SK-N-SH treated with all-trans-retinoic acid at 6 μM for 48 hours (cell line): ENCODE measurements at regions not wholly inside any gene's neighbourhood (a gene's known extent, or its start where the extent isn't known, plus 50 kb on each side); places are given as distances from the start of the nearest gene placed in this dataset.

ENCODE experiments used
- ATAC-seq: fragments of 200-7000 bp; cut with Tn5 transposase; 3 replicates; pipeline ENCODE4 v1.9.1; 2020; ENCODE audit warnings: mild to moderate bottlenecking, moderate library complexity
- ARNTL ChIP-seq: fragments of 450-650 bp; formaldehyde crosslinking; IDR thresholded peaks from 2 replicates; pipeline ENCODE4 v1.5.0; 2020; ENCODE audit warnings: low read depth, mild to moderate bottlenecking, moderate library complexity, borderline replicate concordance
- BACH2 ChIP-seq: fragments of 250-450 bp; sonication (Bioruptor Pico); IDR thresholded peaks from 2 replicates; pipeline ENCODE4 v1.9.0; 2021; ENCODE audit warnings: mild to moderate bottlenecking, borderline replicate concordance
- CSDC2 ChIP-seq: fragments of 250-450 bp; sonication (Bioruptor Pico); IDR thresholded peaks from 2 replicates; pipeline ENCODE4 v1.5.0; 2020; ENCODE audit warnings: mild to moderate bottlenecking, moderate library complexity
- CSRNP3 ChIP-seq: fragments of 250-450 bp; sonication (Bioruptor Pico); IDR thresholded peaks from 2 replicates; pipeline ENCODE4 v1.5.1; 2021; ENCODE audit warnings: mild to moderate bottlenecking, moderate library complexity
- ESRRG ChIP-seq: fragments of 250-450 bp; sonication (Bioruptor Pico); IDR thresholded peaks from 2 replicates; pipeline ENCODE4 v1.6.1; 2021; ENCODE audit warnings: mild to moderate bottlenecking
- GLIS3 ChIP-seq: fragments of 250-450 bp; sonication (Bioruptor Pico); IDR thresholded peaks from 2 replicates; pipeline ENCODE4 v1.5.0; 2020; ENCODE audit warnings: mild to moderate bottlenecking, moderate library complexity
- ISL1 ChIP-seq: fragments of 250-450 bp; sonication (Bioruptor Pico); IDR thresholded peaks from 2 replicates; pipeline ENCODE4 v2.1.2; 2022; ENCODE audit warnings: mild to moderate bottlenecking, moderate library complexity
- OSR1 ChIP-seq: fragments of 250-450 bp; sonication (Bioruptor Pico); IDR thresholded peaks from 2 replicates; pipeline ENCODE4 v1.8.0; 2022; ENCODE audit warnings: moderate library complexity, mild to moderate bottlenecking, inconsistent platforms
- PPARA ChIP-seq: fragments of 250-450 bp; sonication (Bioruptor Pico); IDR thresholded peaks from 2 replicates; pipeline ENCODE4 v1.5.0; 2020; ENCODE audit warnings: mild to moderate bottlenecking, borderline replicate concordance
- SNAI2 ChIP-seq: fragments of 250-450 bp; sonication (Bioruptor Pico); IDR thresholded peaks from 2 replicates; pipeline ENCODE4 v1.5.0; 2020; ENCODE audit warnings: mild to moderate bottlenecking, moderate library complexity
- TCF4 ChIP-seq: fragments of 250-450 bp; sonication (Bioruptor Pico); IDR thresholded peaks from 2 replicates; pipeline ENCODE4 v1.8.0; 2021; ENCODE audit warnings: mild to moderate bottlenecking, moderate library complexity, borderline replicate concordance
- TOX ChIP-seq: fragments of 250-450 bp; sonication (Bioruptor Pico); IDR thresholded peaks from 2 replicates; pipeline ENCODE4 v1.8.0; 2021; ENCODE audit warnings: mild to moderate bottlenecking, moderate library complexity, borderline replicate concordance
- TSHZ2 ChIP-seq: fragments of 250-450 bp; sonication (Bioruptor Pico); IDR thresholded peaks from 2 replicates; pipeline ENCODE4 v1.5.0; 2020; ENCODE audit warnings: mild to moderate bottlenecking, moderate library complexity
- ZC3H10 ChIP-seq: fragments of 250-450 bp; sonication (Bioruptor Pico); IDR thresholded peaks from 2 replicates; pipeline ENCODE4 v1.5.1; 2021; ENCODE audit warnings: mild to moderate bottlenecking, moderate library complexity
- ZFP3 ChIP-seq: fragments of 250-450 bp; sonication (Bioruptor Pico); IDR thresholded peaks from 2 replicates; pipeline ENCODE4 v1.5.0; 2020; ENCODE audit warnings: mild to moderate bottlenecking, moderate library complexity
- ZFP30 ChIP-seq: fragments of 450-650 bp; formaldehyde crosslinking; IDR thresholded peaks from 2 replicates; pipeline ENCODE4 v1.5.0; 2022; ENCODE audit warnings: mild to moderate bottlenecking, moderate library complexity
- ZNF565 ChIP-seq: fragments of 450-650 bp; formaldehyde crosslinking; conservative IDR thresholded peaks from 2 replicates; pipeline ENCODE4 v1.5.0; 2020; ENCODE audit warnings: low read depth, mild to moderate bottlenecking, moderate library complexity
- ZNF70 ChIP-seq: fragments of 450-650 bp; formaldehyde crosslinking; IDR thresholded peaks from 2 replicates; pipeline ENCODE4 v1.5.0; 2020; ENCODE audit warnings: mild to moderate bottlenecking, moderate library complexity
- ZNF8 ChIP-seq: fragments of 450-650 bp; formaldehyde crosslinking; IDR thresholded peaks from 2 replicates; pipeline ENCODE4 v1.5.0; 2020; ENCODE audit warnings: mild to moderate bottlenecking, moderate library complexity
- TF ChIP-seq, protein P1 (sequence below): fragments of 250-450 bp; sonication (Bioruptor Pico); IDR thresholded peaks from 2 replicates; pipeline ENCODE4 v1.5.1; 2020; ENCODE audit warnings: low read depth, mild to moderate bottlenecking, moderate library complexity
- TF ChIP-seq, protein P2 (sequence below): fragments of 250-450 bp; sonication (Bioruptor Pico); IDR thresholded peaks from 2 replicates; pipeline ENCODE4 v1.8.0; 2020; ENCODE audit warnings: mild to moderate bottlenecking, moderate library complexity, borderline replicate concordance

DNA sequence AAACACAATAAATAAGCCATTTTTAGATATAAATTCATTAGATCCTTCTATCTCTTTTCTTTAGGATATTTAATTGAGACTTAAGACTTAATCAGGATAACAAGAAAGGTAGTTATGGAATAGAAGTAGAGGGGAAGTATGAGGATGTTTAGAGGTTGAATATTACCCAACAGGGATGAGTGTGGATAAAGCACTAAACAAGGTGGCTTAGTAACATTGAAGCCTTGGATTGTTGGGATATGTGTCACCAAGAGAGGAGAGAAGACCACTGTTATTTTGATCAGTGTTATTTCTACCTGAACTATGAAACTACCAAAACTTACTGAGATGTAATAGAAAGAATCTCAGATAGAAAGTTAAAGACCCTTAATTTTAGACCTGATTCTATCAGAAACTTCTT, 405.7 kb downstream of the PIK3C3 start:
- ATAC-seq = no peak
- no peak for TF ChIP-seq TSHZ2 (CRISPR knock-in tag)
- TF ChIP-seq ARNTL (CRISPR knock-in tag) = no peak
- no peak for TF ChIP-seq BACH2 (CRISPR knock-in tag)
- no peak for TF ChIP-seq ZNF565 (CRISPR knock-in tag)
- TF ChIP-seq TCF4 (CRISPR knock-in tag) = no peak
- no peak for TF ChIP-seq TOX (CRISPR knock-in tag)
- no peak for TF ChIP-seq PPARA (CRISPR knock-in tag)
- TF ChIP-seq ZFP30 (CRISPR knock-in tag) = no peak
- TF ChIP-seq ZFP3 (CRISPR knock-in tag) = no peak
- TF ChIP-seq CSDC2 (CRISPR knock-in tag) = no peak
- no peak for TF ChIP-seq ZNF8 (CRISPR knock-in tag)
- TF ChIP-seq ZC3H10 (CRISPR knock-in tag) = no peak
- TF ChIP-seq OSR1 = no peak
- TF ChIP-seq ZNF70 = no peak
- TF ChIP-seq SNAI2 (CRISPR knock-in tag) = no peak

DNA sequence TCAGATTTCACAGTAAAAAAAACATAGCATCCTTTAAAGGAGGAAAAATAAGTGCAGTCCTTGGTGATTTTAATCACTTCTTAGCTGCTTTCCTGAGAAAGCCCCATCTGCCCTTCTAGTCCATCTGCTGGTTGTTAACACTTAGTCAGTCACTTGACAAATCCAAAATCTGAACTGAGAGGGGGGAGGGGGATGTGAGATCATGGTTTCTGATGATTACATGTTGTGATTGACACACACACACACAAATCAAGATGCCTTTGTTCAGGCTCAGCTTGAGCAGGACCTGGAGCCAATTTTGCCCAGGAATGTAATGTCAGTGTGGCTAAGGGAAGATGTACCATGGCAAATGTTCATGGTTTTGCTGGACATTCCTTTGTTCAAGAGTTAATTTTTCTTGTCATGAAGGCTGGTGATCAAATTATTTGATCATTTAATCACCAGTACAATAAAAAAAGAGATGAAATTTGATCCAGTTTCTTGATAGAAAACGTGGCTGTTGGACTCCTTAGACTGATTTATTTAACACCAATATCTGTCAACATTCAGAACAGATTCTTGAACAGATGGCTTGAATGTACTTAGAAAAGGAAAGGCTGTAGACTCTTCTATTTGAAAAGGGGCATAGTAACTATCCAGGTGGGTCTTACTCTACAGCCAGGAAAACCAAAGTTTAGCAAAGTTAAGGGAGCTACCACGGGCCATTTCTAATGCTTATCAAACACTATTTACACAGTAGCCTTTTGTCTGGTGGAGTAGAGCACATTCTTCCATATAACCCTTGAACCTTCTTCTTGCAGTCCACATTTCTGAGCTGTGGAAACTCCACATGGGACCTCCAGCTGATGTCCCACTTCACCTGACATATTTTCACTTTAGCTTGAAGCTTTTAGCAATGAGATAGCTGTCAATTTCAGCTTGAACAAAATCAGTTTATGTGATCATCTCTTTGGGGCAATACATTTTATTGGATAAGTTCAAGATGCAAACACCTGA, 408.7 kb downstream of the PIK3C3 start:
- TF ChIP-seq TCF4 (CRISPR knock-in tag) = no peak
- no peak for TF ChIP-seq SNAI2 (CRISPR knock-in tag)
- TF ChIP-seq CSRNP3 = no peak
- TF ChIP-seq, protein P1, sequence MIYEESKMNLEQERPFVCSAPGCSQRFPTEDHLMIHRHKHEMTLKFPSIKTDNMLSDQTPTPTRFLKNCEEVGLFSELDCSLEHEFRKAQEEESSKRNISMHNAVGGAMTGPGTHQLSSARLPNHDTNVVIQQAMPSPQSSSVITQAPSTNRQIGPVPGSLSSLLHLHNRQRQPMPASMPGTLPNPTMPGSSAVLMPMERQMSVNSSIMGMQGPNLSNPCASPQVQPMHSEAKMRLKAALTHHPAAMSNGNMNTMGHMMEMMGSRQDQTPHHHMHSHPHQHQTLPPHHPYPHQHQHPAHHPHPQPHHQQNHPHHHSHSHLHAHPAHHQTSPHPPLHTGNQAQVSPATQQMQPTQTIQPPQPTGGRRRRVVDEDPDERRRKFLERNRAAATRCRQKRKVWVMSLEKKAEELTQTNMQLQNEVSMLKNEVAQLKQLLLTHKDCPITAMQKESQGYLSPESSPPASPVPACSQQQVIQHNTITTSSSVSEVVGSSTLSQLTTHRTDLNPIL (CRISPR knock-in tag) = no peak
- no peak for TF ChIP-seq ESRRG (CRISPR knock-in tag)
- no peak for TF ChIP-seq GLIS3 (CRISPR knock-in tag)
- TF ChIP-seq ISL1 (CRISPR knock-in tag) = no peak
- TF ChIP-seq, all 23 proteins: peak for 0
- no peak for ATAC-seq

- no peak for ATAC-seq
Observed at GRCh38 chr18:42364766-42365165, 409.7 kb downstream of the PIK3C3 start.

More at GRCh38 chr18:42364766-42365165, 409.7 kb downstream of the PIK3C3 start:
- no peak for TF ChIP-seq ZNF565 (CRISPR knock-in tag)
- TF ChIP-seq ZC3H10 (CRISPR knock-in tag) = no peak
- TF ChIP-seq, protein P2, sequence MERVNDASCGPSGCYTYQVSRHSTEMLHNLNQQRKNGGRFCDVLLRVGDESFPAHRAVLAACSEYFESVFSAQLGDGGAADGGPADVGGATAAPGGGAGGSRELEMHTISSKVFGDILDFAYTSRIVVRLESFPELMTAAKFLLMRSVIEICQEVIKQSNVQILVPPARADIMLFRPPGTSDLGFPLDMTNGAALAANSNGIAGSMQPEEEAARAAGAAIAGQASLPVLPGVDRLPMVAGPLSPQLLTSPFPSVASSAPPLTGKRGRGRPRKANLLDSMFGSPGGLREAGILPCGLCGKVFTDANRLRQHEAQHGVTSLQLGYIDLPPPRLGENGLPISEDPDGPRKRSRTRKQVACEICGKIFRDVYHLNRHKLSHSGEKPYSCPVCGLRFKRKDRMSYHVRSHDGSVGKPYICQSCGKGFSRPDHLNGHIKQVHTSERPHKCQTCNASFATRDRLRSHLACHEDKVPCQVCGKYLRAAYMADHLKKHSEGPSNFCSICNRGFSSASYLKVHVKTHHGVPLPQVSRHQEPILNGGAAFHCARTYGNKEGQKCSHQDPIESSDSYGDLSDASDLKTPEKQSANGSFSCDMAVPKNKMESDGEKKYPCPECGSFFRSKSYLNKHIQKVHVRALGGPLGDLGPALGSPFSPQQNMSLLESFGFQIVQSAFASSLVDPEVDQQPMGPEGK (CRISPR knock-in tag) = no peak
- no peak for TF ChIP-seq CSRNP3
- TF ChIP-seq CSDC2 (CRISPR knock-in tag) = no peak
- TF ChIP-seq TOX (CRISPR knock-in tag) = no peak
- no peak for TF ChIP-seq PPARA (CRISPR knock-in tag)
- TF ChIP-seq ZNF70 = no peak
